RWPE2 (cell line): ENCODE measurements at regions not wholly inside any gene's neighbourhood (a gene's known extent, or its start where the extent isn't known, plus 50 kb on each side); places are given as distances from the start of the nearest gene placed in this dataset.
"Not testable (repeated sequence)": the region's sequence is repeated elsewhere in the genome, so short reads cannot be mapped to it uniquely, and the experiment has no call there.

ENCODE experiments used
- ATAC-seq: fragments of 200-7000 bp; cut with Tn5 transposase; 3 replicates; pipeline ENCODE4 v1.9.1; 2021; ENCODE audit warnings: low read depth
- DNase-seq: peaks from one replicate; pipeline ENCODE4 v3.0.0-alpha.2; 2020; ENCODE audit warnings: low spot score
- H3K27ac ChIP-seq: fragments of 450-650 bp; 2 replicates; pipeline ENCODE4 v1.5.1; 2017; ENCODE audit warnings: mild to moderate bottlenecking; ENCODE audit not compliant: poor library complexity, severe bottlenecking
- H3K27me3 ChIP-seq: fragments of 250-450 bp; sonication (Bioruptor Pico); 2 replicates; pipeline ENCODE4 v1.5.1; 2021; ENCODE audit warnings: mild to moderate bottlenecking, moderate library complexity; ENCODE audit not compliant: insufficient read depth, poor library complexity, severe bottlenecking
- H3K36me3 ChIP-seq: fragments of 250-450 bp; sonication (Bioruptor Pico); 2 replicates; pipeline ENCODE4 v1.5.1; 2020; ENCODE audit warnings: low read depth, mild to moderate bottlenecking, moderate library complexity
- H3K4me1 ChIP-seq: fragments of 250-450 bp; sonication (Bioruptor Pico); 2 replicates; pipeline ENCODE4 v1.5.1; 2021; ENCODE audit warnings: mild to moderate bottlenecking, moderate library complexity; ENCODE audit not compliant: insufficient read depth, poor library complexity, severe bottlenecking
- H3K4me3 ChIP-seq: fragments of 250-450 bp; sonication (Bioruptor Pico); 2 replicates; pipeline ENCODE4 v1.5.1; 2021; ENCODE audit warnings: mild to moderate bottlenecking, moderate library complexity; ENCODE audit not compliant: severe bottlenecking
- H3K9me3 ChIP-seq: fragments of 250-450 bp; sonication (Bioruptor Pico); 2 replicates; pipeline ENCODE4 v1.5.1; 2021; ENCODE audit warnings: mild to moderate bottlenecking, moderate library complexity; ENCODE audit not compliant: severe bottlenecking
- CTCF ChIP-seq: fragments of 450-650 bp; IDR thresholded peaks from one replicate; pipeline ENCODE4 v1.5.1; 2017; ENCODE audit warnings: mild to moderate bottlenecking, moderate library complexity; ENCODE audit not compliant: poor library complexity, severe bottlenecking

- Histone ChIP-seq H3K4me3 (no peak overlapping the region), H3K4me1 (no peaks in the 10 kb centered on the region), H3K9me3 (no peaks in the 10 kb centered on the region), H3K27ac (no peak overlapping the region), H3K27me3 (no peaks in the 10 kb centered on the region), H3K36me3 (no peaks in the 10 kb centered on the region)
- ATAC-seq: no peak
- no peak for DNase-seq
- no peak for TF ChIP-seq CTCF
Measured at GRCh38 chr18:78482378-78482777, 497.2 kb upstream of the SALL3 start.

- DNase-seq (peak; percentile 11), ATAC-seq (no peak)
- Histone ChIP-seq H3K4me3 (no peak overlapping the region), H3K36me3 (no peaks in the 10 kb centered on the region), H3K27me3 (no peaks in the 10 kb centered on the region), H3K9me3 (no peaks in the 10 kb centered on the region), H3K4me1 (no peaks in the 10 kb centered on the region), H3K27ac (no peak overlapping the region)
- TF ChIP-seq CTCF: no peak
Measured at GRCh38 chr18:78487649-78488048, 492.0 kb upstream of the SALL3 start.

- Histone ChIP-seq H3K27ac (no peak overlapping the region), H3K4me1 (no peaks in the 10 kb centered on the region), H3K4me3 (no peak overlapping the region), H3K9me3 (peaks cover 3% of the 10 kb centered on the region), H3K36me3 (no peaks in the 10 kb centered on the region), H3K27me3 (no peaks in the 10 kb centered on the region)
- no peak for DNase-seq
- ATAC-seq: no peak
- TF ChIP-seq CTCF: no peak
Measured at GRCh38 chr18:78492064-78492812, 487.4 kb upstream of the SALL3 start.

GRCh38 chr18:78492813-78493371 lies 486.7 kb upstream of the SALL3 start:
- H3K4me1 ChIP-seq: no peaks in the 10 kb centered on the region
- no peak overlapping the region for H3K27ac ChIP-seq
- H3K27me3 ChIP-seq: no peaks in the 10 kb centered on the region
- H3K9me3 ChIP-seq: peaks cover 3% of the 10 kb centered on the region
- ATAC-seq (no peak), DNase-seq (no peak)
- TF ChIP-seq CTCF: no peak
- H3K36me3 ChIP-seq: no peaks in the 10 kb centered on the region
- no peak overlapping the region for H3K4me3 ChIP-seq

GRCh38 chr18:78493490-78493889 lies 486.1 kb upstream of the SALL3 start:
- H3K36me3 ChIP-seq, H3K9me3 ChIP-seq, H3K4me3 ChIP-seq, H3K27me3 ChIP-seq, H3K4me1 ChIP-seq, DNase-seq, H3K27ac ChIP-seq, ATAC-seq: not testable (repeated sequence)
